GF-D8 (cell line): ENCODE measurements at regions not wholly inside any gene's neighbourhood (a gene's known extent, or its start where the extent isn't known, plus 50 kb on each side); places are given as distances from the start of the nearest gene placed in this dataset.
"Not testable (repeated sequence)": the region's sequence is repeated elsewhere in the genome, so short reads cannot be mapped to it uniquely, and the experiment has no call there.

ENCODE experiments used
- DNase-seq: peaks from one replicate; lab custom pipeline; 2025; lab: John Stamatoyannopoulos, UW

GRCh38 chr22:19599626-19600243, 75.5 kb upstream of the CLDN5 start:
- no peak for DNase-seq

- not testable (repeated sequence) for DNase-seq
Measured at GRCh38 chr22:19603346-19603745, 79.1 kb upstream of the CLDN5 start.

GRCh38 chr22:19603767-19604166, 79.6 kb upstream of the CLDN5 start:
- DNase-seq: no peak

GRCh38 chr22:19604711-19605268, 80.6 kb upstream of the CLDN5 start:
- no peak for DNase-seq

GRCh38 chr22:19605508-19606331, 81.5 kb upstream of the CLDN5 start:
- DNase-seq: no peak

GRCh38 chr22:19606332-19607191, 82.4 kb upstream of the CLDN5 start:
- no peak for DNase-seq

- DNase-seq: no peak
Measured at GRCh38 chr22:19607192-19608002, 83.2 kb upstream of the CLDN5 start.

GRCh38 chr22:19608003-19608690, 83.9 kb upstream of the CLDN5 start:
- DNase-seq: no peak

- DNase-seq: not testable (repeated sequence)
Measured at GRCh38 chr22:19609753-19610152, 85.5 kb upstream of the CLDN5 start.

- no peak for DNase-seq
Measured at GRCh38 chr22:19610518-19611253, 86.5 kb upstream of the CLDN5 start.

- no peak for DNase-seq
Measured at GRCh38 chr22:19611590-19611989, 87.4 kb upstream of the CLDN5 start.

- DNase-seq: peak; percentile 44
Measured at GRCh38 chr22:19612866-19613572, 88.8 kb upstream of the CLDN5 start.

- DNase-seq: no peak
Measured at GRCh38 chr22:19614536-19614863, 90.3 kb upstream of the CLDN5 start.

GRCh38 chr22:19615001-19615461, 90.8 kb upstream of the CLDN5 start:
- DNase-seq: no peak

- no peak for DNase-seq
Measured at GRCh38 chr22:19615867-19616581, 91.8 kb upstream of the CLDN5 start.

- no peak for DNase-seq
Measured at GRCh38 chr22:19619144-19620009, 94.9 kb upstream of the SEPTIN5 start.

GRCh38 chr22:19620742-19621371, 93.4 kb upstream of the SEPTIN5 start:
- no peak for DNase-seq
